Panc1 (cell line): ENCODE measurements at regions not wholly inside any gene's neighbourhood (a gene's known extent, or its start where the extent isn't known, plus 50 kb on each side); places are given as distances from the start of the nearest gene placed in this dataset.

Source experiments
- ATAC-seq: fragments of 200-7000 bp; cut with Tn5 transposase; 2 replicates; pipeline ENCODE4 v1.9.1; 2020; ENCODE audit warnings: mild to moderate bottlenecking, moderate library complexity
- BruUV-seq: library from RNA; stranded (reverse); fragments of 400-500 nt; replicated peaks from 2 replicates; lab custom pipeline; 2021; lab: Mats Ljungman, UMichigan
- CTCF ChIA-PET: fragments of 300-600 bp; sonication (Branson Sonifier 250); formaldehyde crosslinking; loops from one replicate; lab custom pipeline; 2022; ENCODE audit warnings: antibody characterized with exemption; lab: Charles Lee
- POLR2A ChIA-PET: fragments of 300-600 bp; sonication (Branson Sonifier 250); formaldehyde crosslinking; loops from one replicate; lab custom pipeline; 2022; ENCODE audit warnings: antibody characterized with exemption; lab: Charles Lee
- DNase-seq: peaks from one replicate; pipeline ENCODE4 v3.0.0-alpha.2; 2010; ENCODE audit warnings: low read depth, low spot score
- H3K27ac ChIP-seq: 2 replicates; pipeline ENCODE4 v1.5.1; 2011; ENCODE audit warnings: mild to moderate bottlenecking, low read length, inconsistent platforms
- H3K27me3 ChIP-seq: fragments of 200-500 bp; sonication (Bioruptor generic); 2 replicates; pipeline ENCODE4 v1.6.0; 2014; ENCODE audit warnings: low read length, inconsistent platforms; ENCODE audit not compliant: control insufficient read depth, insufficient read depth
- H3K36me3 ChIP-seq: fragments of 200-500 bp; sonication (Bioruptor generic); 2 replicates; pipeline ENCODE4 v1.5.1; 2014; ENCODE audit warnings: inconsistent platforms, mild to moderate bottlenecking, low read length, moderate library complexity; ENCODE audit not compliant: control insufficient read depth, insufficient read depth
- H3K4me1 ChIP-seq: 2 replicates; pipeline ENCODE4 v1.5.1; 2011; ENCODE audit warnings: inconsistent platforms, mild to moderate bottlenecking, low read length, moderate library complexity; ENCODE audit not compliant: control insufficient read depth, insufficient read depth
- H3K4me3 ChIP-seq, 2 experiments: 2 replicates each; pipeline ENCODE4 v1.5.1; 2011 to 2012; ENCODE audit warnings: low read depth in 2 of 2, low read length in 2 of 2, mild to moderate bottlenecking in 2 of 2, inconsistent platforms in 1 of 2, moderate library complexity in 1 of 2
- H3K9me3 ChIP-seq: fragments of 200-500 bp; sonication (Bioruptor generic); 2 replicates; pipeline ENCODE4 v1.5.1; 2014; ENCODE audit warnings: low read depth, mild to moderate bottlenecking, inconsistent platforms, low read length, moderate library complexity; ENCODE audit not compliant: control insufficient read depth, insufficient read depth
- POLR2AphosphoS5 ChIP-seq: IDR thresholded peaks from 2 replicates; pipeline ENCODE4 v1.6.1; 2012; ENCODE audit warnings: mild to moderate bottlenecking, low read depth, low read length, moderate library complexity
- REST ChIP-seq, 2 experiments: IDR thresholded peaks; 2 replicates each; pipeline ENCODE4 v1.6.1; 2011 to 2012; ENCODE audit warnings: low read depth in 2 of 2, control low read depth in 1 of 2, low read length in 1 of 2, mild to moderate bottlenecking in 1 of 2, moderate library complexity in 1 of 2; ENCODE audit not compliant: insufficient read depth in 1 of 2
- SIN3A ChIP-seq: IDR thresholded peaks from 2 replicates; pipeline ENCODE4 v1.6.1; 2012; ENCODE audit warnings: low read depth, mild to moderate bottlenecking, low read length, moderate library complexity, borderline replicate concordance; ENCODE audit not compliant: insufficient read depth
- TCF7L2 ChIP-seq: IDR thresholded peaks from 2 replicates; pipeline ENCODE4 v1.6.1; 2011; ENCODE audit warnings: mild to moderate bottlenecking, low read depth, low read length, inconsistent platforms
- in situ Hi-C: cut with HindIII; loops from 2 replicates; pipeline ENCODE4 v1.10.0; 2016; ENCODE audit warnings: low sequenced_read_pairs, low pct_unique_long_range_greater_than_20kb
- intact Hi-C: fragments of 100-400 bp; cut with micrococcal nuclease; formaldehyde crosslinking; loops from one replicate; pipeline ENCODE4 v1.10.0; 2022; ENCODE audit not compliant: unreplicated experiment
- TF ChIP-seq, protein P1 (sequence below): fragments of 450-650 bp; IDR thresholded peaks from 2 replicates; pipeline ENCODE4 v1.5.1; 2017; ENCODE audit warnings: mild to moderate bottlenecking

GRCh38 chr9:19998823-19999455, 210.1 kb upstream of the SLC24A2 start:
- no TSS peak for BruUV-seq
- ChIA-PET CTCF (no interaction called here), POLR2A (no interaction called here)
- H3K36me3 ChIP-seq, result no peaks in the 10 kb centered on the region
- no peaks in the 10 kb centered on the region for H3K4me1 ChIP-seq
- intact Hi-C loops, result no loop called here
- H3K27ac ChIP-seq, result no peak overlapping the region
- ATAC-seq (no peak), DNase-seq (no peak)
- TF ChIP-seq REST (IDR thresholded peaks at IDR 0.05; ENCODE audit: insufficient read depth in 1 of 2, low read depth in 2 of 2, low read length in 1 of 2) (no peak), POLR2AphosphoS5 (no peak), SIN3A (no peak), TCF7L2 (no peak)
- TF ChIP-seq, protein P1, sequence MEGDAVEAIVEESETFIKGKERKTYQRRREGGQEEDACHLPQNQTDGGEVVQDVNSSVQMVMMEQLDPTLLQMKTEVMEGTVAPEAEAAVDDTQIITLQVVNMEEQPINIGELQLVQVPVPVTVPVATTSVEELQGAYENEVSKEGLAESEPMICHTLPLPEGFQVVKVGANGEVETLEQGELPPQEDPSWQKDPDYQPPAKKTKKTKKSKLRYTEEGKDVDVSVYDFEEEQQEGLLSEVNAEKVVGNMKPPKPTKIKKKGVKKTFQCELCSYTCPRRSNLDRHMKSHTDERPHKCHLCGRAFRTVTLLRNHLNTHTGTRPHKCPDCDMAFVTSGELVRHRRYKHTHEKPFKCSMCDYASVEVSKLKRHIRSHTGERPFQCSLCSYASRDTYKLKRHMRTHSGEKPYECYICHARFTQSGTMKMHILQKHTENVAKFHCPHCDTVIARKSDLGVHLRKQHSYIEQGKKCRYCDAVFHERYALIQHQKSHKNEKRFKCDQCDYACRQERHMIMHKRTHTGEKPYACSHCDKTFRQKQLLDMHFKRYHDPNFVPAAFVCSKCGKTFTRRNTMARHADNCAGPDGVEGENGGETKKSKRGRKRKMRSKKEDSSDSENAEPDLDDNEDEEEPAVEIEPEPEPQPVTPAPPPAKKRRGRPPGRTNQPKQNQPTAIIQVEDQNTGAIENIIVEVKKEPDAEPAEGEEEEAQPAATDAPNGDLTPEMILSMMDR, result no peak
- in situ Hi-C loops, result no loop called here
- no peaks in the 10 kb centered on the region for H3K9me3 ChIP-seq
- H3K4me3 ChIP-seq, result no peak overlapping the region
- H3K27me3 ChIP-seq, result no peaks in the 10 kb centered on the region

DNA sequence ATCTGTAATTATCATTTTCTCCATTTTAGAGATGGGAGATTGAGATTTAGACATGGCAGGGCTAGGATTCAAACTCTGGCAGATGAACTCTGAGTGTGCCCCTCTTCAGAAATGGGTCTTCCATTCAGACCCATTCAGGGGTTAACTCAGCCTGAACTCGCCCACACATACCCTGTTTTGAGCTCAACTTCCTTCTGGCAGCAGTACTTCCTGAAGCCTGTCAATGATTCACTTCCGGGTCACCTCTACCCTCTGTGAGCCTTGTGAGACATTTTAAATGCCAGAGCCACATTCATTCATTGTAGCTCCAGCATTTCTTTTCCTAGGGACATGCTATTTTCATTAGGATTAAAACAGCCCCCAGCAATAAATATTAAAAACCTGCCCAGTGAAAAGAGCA, 209.3 kb upstream of the SLC24A2 start:
- in situ Hi-C loops (no loop called here), intact Hi-C loops (no loop called here)
- Histone ChIP-seq H3K4me3 (no peak overlapping the region), H3K9me3 (no peaks in the 10 kb centered on the region), H3K36me3 (no peaks in the 10 kb centered on the region), H3K27ac (no peak overlapping the region), H3K4me1 (no peaks in the 10 kb centered on the region), H3K27me3 (no peaks in the 10 kb centered on the region)
- no TSS peak for BruUV-seq
- TF ChIP-seq POLR2AphosphoS5 (no peak), SIN3A (no peak), TCF7L2 (no peak)
- TF ChIP-seq, protein P1, result no peak
- CTCF ChIA-PET, result no interaction called here
- no peak for ATAC-seq
- POLR2A ChIA-PET, result no interaction called here
- DNase-seq, result no peak
